HG03064 (cell line): ENCODE measurements at regions not wholly inside any gene's neighbourhood (a gene's known extent, or its start where the extent isn't known, plus 50 kb on each side); places are given as distances from the start of the nearest gene placed in this dataset.
"Not testable (repeated sequence)": the region's sequence is repeated elsewhere in the genome, so short reads cannot be mapped to it uniquely, and the experiment has no call there.

Source experiments
- ATAC-seq: cut with Tn5 transposase; IDR thresholded peaks from one replicate; pipeline ENCODE4 v1.9.1; 2021; ENCODE audit warnings: low read depth; ENCODE audit not compliant: unreplicated experiment

DNA sequence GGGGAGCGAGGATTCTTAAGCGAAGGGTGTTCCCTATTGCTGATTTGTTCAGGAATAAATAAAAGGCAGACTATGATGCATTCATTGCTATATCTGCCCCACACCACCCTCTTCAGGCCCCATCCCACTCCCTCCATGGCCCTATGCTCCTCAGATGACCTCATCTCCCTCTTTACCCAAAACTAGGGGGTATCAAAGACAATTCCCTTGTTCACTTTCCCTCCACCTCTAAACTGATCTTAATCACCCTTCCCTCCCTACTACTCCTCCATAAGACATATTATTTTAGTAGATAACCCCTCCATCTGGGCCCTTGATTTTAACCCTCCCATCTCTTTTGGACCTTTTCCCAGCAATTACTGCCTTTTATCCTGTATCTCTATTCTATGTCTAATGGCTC is 434.9 kb upstream of the RUNX1 start:
- ATAC-seq: no peak

DNA sequence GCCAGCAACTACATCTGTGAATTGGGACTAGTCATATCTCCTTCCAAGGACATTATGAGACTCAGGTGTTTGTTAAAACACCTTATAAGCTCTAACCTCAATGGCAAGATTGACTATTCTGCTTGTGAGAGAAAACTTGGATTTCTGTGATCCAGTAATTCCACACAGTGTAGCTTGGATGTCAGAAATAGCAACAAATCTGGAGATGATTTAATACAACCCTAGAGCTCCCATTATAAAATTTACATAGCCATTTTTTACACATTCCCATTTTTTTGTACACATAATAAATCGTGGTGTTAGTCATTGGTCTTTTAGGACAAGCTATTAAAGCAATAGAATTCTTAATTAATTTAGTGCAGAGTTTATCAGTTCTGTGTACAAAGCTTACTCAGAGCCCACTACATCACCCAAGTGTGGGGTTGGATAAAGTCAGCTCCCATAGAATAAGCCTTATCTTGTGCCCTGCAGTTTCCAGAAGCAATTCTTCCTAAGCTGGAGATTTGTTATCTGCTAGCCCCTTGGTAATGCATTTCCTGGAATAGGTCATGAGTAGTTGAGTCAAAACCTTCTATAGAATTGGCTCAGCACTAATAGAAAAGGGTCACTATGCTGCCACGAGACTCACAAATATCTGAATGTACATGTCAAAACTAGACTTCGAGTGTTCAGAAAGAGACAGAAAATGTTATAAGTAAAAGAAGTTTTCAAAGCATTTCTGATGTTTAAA is 434.0 kb upstream of the RUNX1 start:
- ATAC-seq: no peak

DNA sequence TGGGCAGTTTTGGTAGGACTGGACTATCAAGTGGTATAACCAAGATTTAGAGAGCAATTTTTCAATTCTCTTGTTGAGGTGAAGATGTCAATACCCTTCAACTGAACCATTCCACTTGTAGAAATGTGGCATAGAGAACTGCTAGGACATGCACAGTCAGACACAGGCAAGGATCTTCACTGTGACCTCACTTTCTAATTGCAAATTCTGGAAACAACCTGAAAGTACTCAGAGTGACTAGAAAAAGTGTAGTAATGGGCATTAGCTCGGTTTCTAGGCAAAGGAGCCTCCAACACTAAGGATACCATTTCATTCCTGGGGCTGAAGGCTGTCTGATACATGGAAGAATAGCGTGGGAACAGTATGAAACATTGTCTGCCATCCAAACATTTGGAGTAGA is 433.0 kb upstream of the RUNX1 start:
- no peak for ATAC-seq

DNA sequence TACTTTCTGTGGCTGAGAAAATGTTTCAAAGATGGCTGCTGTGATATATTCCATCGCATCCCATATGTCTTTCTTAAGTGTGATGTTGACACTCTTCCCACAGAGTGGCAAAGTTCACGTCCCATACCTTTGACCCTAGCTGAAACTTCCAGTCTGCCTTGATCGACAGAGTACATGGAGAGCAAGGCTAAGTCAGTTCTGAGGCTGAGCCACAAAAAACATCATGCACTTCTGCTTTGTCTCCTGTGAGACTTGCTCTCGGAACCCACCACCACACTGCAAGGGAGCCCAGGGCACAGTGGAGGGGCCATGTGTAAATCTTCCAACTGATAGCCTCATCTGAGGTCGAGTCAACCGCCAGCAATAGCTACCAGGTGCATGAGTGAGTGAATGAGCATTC is 431.9 kb upstream of the RUNX1 start:
- no peak for ATAC-seq

- no peak for ATAC-seq
Observed at GRCh38 chr21:35479529-35479928, 430.4 kb upstream of the RUNX1 start.

DNA sequence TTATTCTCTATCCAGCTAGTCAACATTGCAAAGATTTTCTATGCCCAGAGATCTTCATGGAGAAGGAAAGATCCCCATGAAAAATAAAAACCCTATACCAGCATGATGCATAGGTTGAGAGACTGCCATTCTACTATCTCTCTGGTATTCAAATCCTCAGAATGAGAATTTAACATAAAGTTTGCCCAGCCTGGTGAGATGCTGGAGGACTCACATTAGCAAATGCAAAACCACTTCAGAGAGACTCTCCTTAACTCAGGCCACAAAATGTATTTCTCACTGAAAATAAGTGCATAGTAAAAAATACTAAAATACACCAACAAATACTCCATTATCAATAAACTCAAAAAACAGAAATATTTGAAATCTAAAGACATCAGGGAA is 430.0 kb upstream of the RUNX1 start:
- no peak for ATAC-seq

GRCh38 chr21:35478161-35479064 is 429.3 kb upstream of the RUNX1 start:
- no peak for ATAC-seq

DNA sequence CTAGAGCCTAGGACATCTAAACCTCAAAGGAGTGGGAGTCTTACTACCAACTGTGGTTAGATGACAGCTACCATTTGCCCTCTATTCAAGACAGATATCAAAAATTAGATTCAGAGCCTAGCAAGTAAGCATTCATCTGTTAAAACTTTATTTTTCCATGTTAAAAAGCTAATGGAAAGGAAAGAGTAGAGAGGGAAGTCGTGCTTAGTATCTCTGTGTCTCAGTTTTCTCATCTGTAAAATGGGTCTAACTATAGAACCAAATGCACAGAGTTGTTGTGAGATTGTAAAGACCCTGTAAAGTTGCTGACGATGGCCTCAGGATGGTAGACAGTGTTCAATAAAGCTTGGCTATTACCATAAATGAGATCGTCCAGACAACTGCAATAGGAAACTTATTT is 428.5 kb upstream of the RUNX1 start:
- no peak for ATAC-seq

- ATAC-seq: no peak
Observed at GRCh38 chr21:35476621-35477395, 427.7 kb upstream of the RUNX1 start.

DNA sequence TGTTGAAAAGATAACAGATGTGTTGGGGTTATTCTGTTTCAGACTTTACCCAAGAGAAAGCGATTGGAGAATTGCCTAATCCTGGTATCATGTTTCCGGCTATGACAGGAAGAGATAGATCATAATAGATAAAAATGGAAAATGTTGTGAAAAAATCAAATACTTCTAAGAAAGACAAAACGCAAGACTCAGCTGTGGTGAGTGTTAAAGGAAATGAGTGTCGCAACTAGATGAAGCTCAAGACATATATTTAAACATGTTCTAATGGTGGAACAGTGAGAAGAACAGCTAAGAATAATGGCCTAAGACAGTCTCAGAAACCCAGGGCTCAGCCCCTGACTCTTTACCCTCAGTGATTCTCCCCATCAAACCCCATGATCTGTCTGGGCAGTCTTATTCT is 426.7 kb upstream of the RUNX1 start:
- no peak for ATAC-seq

DNA sequence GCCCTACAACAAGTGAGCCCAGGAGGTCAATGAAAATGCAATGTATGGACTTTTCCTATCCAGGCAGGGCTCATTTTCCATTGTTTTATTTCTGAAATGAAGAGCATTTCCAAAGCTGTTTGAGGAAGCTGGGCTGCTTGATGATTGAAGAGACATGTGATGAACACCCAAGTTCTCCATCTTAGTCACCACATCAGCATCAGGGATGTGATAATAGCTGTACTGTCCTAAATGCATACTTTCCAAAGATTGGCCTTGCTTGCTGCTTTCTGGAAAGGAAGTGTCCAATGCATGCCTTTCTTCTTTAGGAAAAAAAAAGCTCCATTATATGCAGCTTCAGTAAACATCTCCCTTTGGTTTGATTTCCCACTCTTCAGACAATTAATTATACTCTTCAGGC is 425.9 kb upstream of the RUNX1 start:
- no peak for ATAC-seq

DNA sequence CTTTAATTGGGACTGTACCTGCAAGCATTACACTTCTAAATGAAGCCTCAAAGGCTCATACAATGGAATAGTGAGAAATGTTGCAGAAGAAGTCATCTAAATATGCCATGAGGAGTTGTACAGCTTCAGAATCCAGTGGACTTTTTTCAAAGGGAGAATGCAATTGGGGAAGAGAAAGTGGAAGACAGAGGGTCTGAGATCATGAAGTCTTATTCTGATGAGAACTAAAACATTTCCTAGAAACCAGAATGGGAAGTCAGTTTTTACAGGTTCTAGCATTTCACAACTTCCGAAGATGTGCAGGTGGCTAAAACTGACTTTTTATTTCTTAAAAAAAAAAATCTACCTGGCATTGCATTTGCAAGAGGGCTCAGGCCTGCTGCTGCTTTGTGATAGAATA is 424.4 kb upstream of the RUNX1 start:
- no peak for ATAC-seq

GRCh38 chr21:35470522-35470921 is 421.4 kb upstream of the RUNX1 start:
- no peak for ATAC-seq

DNA sequence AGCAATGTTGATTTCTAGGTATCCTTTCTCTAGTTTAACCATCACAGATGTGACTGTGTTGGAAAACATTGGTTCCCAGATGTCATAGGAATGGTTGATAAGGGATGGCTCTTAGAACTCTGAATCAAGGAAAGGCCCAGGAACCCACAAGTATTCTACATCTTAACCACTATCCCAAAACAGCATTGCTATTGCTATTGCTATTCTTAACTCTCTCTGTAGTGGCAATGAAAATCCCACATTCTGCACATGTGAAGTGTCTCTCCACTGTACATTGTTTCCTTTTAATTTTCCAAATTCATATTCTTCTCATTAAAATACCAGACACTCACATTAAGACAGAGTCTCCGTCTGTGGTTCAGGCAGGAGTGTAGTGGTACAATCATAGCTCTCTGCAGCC is 420.4 kb upstream of the RUNX1 start:
- no peak for ATAC-seq

GRCh38 chr21:35468991-35469390 is 419.9 kb upstream of the RUNX1 start:
- ATAC-seq: no peak

DNA sequence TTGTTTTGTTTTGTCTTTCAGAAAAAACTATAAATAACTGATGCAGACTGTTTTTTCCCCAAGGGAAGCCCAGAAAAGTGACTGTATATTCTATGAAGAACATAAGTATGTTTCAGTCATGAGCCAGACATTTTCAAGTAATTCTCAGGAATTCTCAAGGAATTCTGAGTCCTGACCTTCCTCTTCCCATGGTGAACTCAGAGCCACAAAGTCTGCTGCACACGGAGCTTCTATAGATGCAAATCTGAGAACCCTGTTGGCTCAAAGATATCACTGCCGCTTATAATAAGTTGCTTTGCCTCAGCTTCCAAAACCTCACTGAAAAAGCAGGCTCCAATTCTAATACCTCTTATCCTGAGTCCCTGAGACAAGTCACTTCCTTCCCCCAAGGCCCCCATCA is 418.5 kb upstream of the RUNX1 start:
- ATAC-seq: no peak

DNA sequence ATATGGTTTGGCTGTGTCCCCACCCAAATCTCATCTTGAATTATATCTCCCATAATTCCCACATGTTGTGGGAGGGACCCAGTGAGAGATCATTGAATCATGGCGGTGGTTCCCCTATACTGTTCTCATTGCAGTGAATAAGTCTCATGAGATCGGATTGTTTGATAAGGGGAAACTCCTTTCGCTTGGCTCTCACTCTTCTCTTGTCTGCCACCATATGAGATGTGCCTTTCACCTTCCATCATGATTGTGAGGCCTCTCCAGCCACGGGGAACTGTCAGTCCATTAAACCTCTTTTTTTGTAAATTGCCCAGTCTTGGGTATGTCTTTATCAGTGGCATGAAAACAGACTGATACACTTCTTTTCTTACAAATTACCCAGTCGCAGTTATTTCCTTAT is 417.6 kb upstream of the RUNX1 start:
- ATAC-seq: not testable (repeated sequence)

DNA sequence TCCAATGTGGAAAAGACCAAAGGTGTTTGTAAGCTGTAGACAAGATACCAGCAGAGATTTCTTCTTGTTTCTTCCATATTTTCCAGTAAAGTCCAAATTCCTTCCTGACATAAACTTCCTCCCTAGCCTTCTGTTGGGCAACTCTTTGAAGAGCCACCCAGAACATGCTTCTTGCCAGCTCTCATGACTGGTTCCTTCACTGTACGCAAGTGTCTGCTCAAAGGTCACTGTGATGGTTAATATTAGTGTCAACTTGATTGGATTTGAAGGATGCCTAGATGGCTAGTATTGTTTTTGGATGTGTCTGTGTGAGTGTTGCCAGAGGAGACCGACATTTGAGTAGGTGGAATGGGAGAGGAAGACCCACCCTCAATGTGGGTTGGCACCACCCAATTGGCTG is 416.6 kb upstream of the RUNX1 start:
- ATAC-seq: no peak

- no peak for ATAC-seq
Observed at GRCh38 chr21:35461700-35462099, 412.6 kb upstream of the RUNX1 start.

DNA sequence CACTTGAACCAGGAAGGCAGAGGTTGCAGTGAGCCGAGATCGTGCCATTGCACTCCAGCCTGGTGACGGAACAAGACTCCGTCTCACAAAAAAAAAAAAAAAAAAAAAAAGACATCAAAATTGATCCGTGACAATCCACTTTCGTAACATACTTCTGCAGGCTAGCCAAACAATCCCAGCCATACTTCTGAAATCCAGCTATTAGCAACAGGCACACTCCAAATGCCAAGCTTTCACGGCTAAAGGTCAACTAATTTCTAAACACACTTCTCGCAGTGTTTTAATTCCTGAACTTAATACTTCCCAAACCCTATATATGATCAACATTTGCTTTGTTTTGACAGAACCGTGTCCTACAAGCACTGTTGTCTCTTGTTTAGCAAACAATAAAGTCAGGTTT is 411.3 kb upstream of the RUNX1 start:
- ATAC-seq: no peak

DNA sequence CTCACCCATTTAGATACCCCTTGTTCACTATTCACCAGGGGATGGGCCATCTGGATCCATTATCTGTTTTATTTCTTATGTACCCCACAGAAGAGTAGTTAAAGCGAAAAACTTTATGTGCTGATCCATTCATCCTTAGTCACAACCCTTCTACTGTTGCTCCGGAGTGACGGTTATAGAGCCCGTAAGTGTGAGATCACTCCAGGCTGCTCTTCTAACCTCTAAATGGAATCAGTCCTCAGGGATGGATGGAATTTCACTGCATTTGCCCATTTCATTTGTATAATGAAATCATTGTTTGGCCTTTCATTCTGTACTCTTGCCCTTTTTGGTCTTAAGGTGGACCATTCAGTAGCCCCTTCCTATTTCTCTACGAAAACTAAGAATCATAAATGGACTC is 409.3 kb upstream of the RUNX1 start:
- no peak for ATAC-seq
